PFSK-1 (cell line): ENCODE measurements at regions not wholly inside any gene's neighbourhood (a gene's known extent, or its start where the extent isn't known, plus 50 kb on each side); places are given as distances from the start of the nearest gene placed in this dataset.

Source experiments
- FOXP2 ChIP-seq: optimal IDR thresholded peaks from 2 replicates; pipeline ENCODE3; 2011; ENCODE audit warnings: borderline replicate concordance, control low read depth, inconsistent platforms; ENCODE audit not compliant: insufficient read depth; ENCODE audit errors: extremely low read length, extremely low read depth
- POLR2AphosphoS5 ChIP-seq: IDR thresholded peaks from 2 replicates; pipeline ENCODE4 v1.6.1; 2012; ENCODE audit warnings: low read depth, mild to moderate bottlenecking, control low read depth, low read length, moderate library complexity
- REST ChIP-seq, 2 experiments: IDR thresholded peaks; 2 replicates each; pipeline versions ENCODE4 v1.6.1 to v1.8.0; 2011 to 2012; ENCODE audit warnings: low read depth in 2 of 2, low read length in 2 of 2, control low read depth in 1 of 2, inconsistent platforms in 1 of 2, mild to moderate bottlenecking in 1 of 2, moderate library complexity in 1 of 2; ENCODE audit not compliant: insufficient read depth in 1 of 2
- SIN3A ChIP-seq: IDR thresholded peaks from 2 replicates; pipeline ENCODE4 v1.6.1; 2012; ENCODE audit warnings: mild to moderate bottlenecking, low read length, moderate library complexity, borderline replicate concordance; ENCODE audit not compliant: insufficient read depth
- TAF1 ChIP-seq: IDR thresholded peaks from 2 replicates; pipeline ENCODE4 v1.6.1; 2012; ENCODE audit warnings: low read length, control low read depth, borderline replicate concordance; ENCODE audit not compliant: insufficient read depth

GRCh38 chr1:164256456-164256855, 302.5 kb upstream of the PBX1 start:
- TF ChIP-seq POLR2AphosphoS5 (no peak), FOXP2 (no peak), TAF1 (no peak), REST (IDR thresholded peaks at IDR 0.05; ENCODE audit: insufficient read depth in 1 of 2, low read depth in 2 of 2, low read length in 2 of 2) (no peak), SIN3A (no peak)

GRCh38 chr1:164261691-164262240, 297.2 kb upstream of the PBX1 start:
- TF ChIP-seq POLR2AphosphoS5 = no peak
- no peak for TF ChIP-seq REST (IDR thresholded peaks at IDR 0.05; ENCODE audit: insufficient read depth in 1 of 2, low read depth in 2 of 2, low read length in 2 of 2)

GRCh38 chr1:164263540-164263939, 295.4 kb upstream of the PBX1 start:
- TF ChIP-seq REST (IDR thresholded peaks at IDR 0.05; ENCODE audit: insufficient read depth in 1 of 2, low read depth in 2 of 2, low read length in 2 of 2) = no peak

- no peak for TF ChIP-seq TAF1
- TF ChIP-seq FOXP2 = no peak
- no peak for TF ChIP-seq SIN3A
- TF ChIP-seq POLR2AphosphoS5 = no peak
- no peak for TF ChIP-seq REST (IDR thresholded peaks at IDR 0.05; ENCODE audit: insufficient read depth in 1 of 2, low read depth in 2 of 2, low read length in 2 of 2)
Measured at GRCh38 chr1:164265232-164265631, 293.8 kb upstream of the PBX1 start.

- TF ChIP-seq POLR2AphosphoS5 = no peak
- TF ChIP-seq REST (IDR thresholded peaks at IDR 0.05; ENCODE audit: insufficient read depth in 1 of 2, low read depth in 2 of 2, low read length in 2 of 2) = no peak
- TF ChIP-seq SIN3A = no peak
- no peak for TF ChIP-seq TAF1
- TF ChIP-seq FOXP2 = no peak
Measured at GRCh38 chr1:164272156-164272555, 286.8 kb upstream of the PBX1 start.
